A549 (cell line): ENCODE measurements at regions not wholly inside any gene's neighbourhood (a gene's known extent, or its start where the extent isn't known, plus 50 kb on each side); places are given as distances from the start of the nearest gene placed in this dataset.

Source experiments
- ATAC-seq, 2 experiments: fragments of 200-7000 bp in 1 of 2; fragments of >200 bp in 1 of 2; cut with Nextera tagmentation in 1 of 2; cut with Tn5 transposase in 1 of 2; 3 replicates each; pipeline versions ENCODE4 v1.8.0 to v1.9.1; 2018 to 2020; ENCODE audit warnings: mild to moderate bottlenecking in 1 of 2, moderate library complexity in 1 of 2
- CTCF ChIA-PET: fragments of 300-600 bp; sonication (Branson Sonifier 250); formaldehyde crosslinking; extraction: SDS; loops from one replicate; lab custom pipeline; 2021; ENCODE audit warnings: antibody characterized with exemption, inconsistent platforms; lab: Yijun Ruan, JAX
- POLR2A ChIA-PET: fragments of 350-600 bp; formaldehyde crosslinking; extraction: SDS; loops from one replicate; lab custom pipeline; 2021; ENCODE audit warnings: antibody characterized with exemption, inconsistent platforms; lab: Yijun Ruan, JAX
- DNase-seq, 2 experiments: peaks; one replicate each; pipeline versions ENCODE4 v3.0.0 to v3.0.0-alpha.2; 2011 to 2016; ENCODE audit warnings: low read depth in 1 of 2, low spot score in 1 of 2
- FAIRE-seq: peaks from 2 replicates; lab custom pipeline; 2011; peaks lifted over from hg19 to GRCh38; lab: Jason Lieb, UNC
- H3K27ac ChIP-seq, 2 experiments: fragments of >200 bp; sonication (Bioruptor Twin); formaldehyde crosslinking; 3 replicates each; pipeline ENCODE4 v1.5.1; 2016 to 2017
- H3K4me1 ChIP-seq: fragments of >200 bp; sonication (Bioruptor Twin); formaldehyde crosslinking; 3 replicates; pipeline ENCODE4 v1.6.1; 2016
- H3K4me2 ChIP-seq: fragments of >200 bp; sonication (Bioruptor Twin); formaldehyde crosslinking; 3 replicates; pipeline ENCODE4 v1.6.1; 2016
- H3K4me3 ChIP-seq: fragments of >200 bp; sonication (Bioruptor Twin); formaldehyde crosslinking; 3 replicates; pipeline ENCODE4 v1.5.1; 2016
- H3K9me3 ChIP-seq: fragments of >200 bp; sonication (Bioruptor Twin); formaldehyde crosslinking; 3 replicates; pipeline ENCODE4 v1.6.1; 2016
- BHLHE40 ChIP-seq: IDR thresholded peaks from 2 replicates; pipeline ENCODE4 v1.6.1; 2012; ENCODE audit warnings: low read depth, low read length, inconsistent platforms
- CBX2 ChIP-seq: fragments of 200-600 bp; sonication (generic); IDR thresholded peaks from 2 replicates; pipeline ENCODE4 v1.6.1; 2016; ENCODE audit warnings: low read depth, mild to moderate bottlenecking, borderline replicate concordance
- CBX8 ChIP-seq: fragments of 200-600 bp; sonication (generic); IDR thresholded peaks from 2 replicates; pipeline ENCODE4 v1.6.1; 2016
- CEBPB ChIP-seq, 2 experiments: fragments of >200 bp in 1 of 2; sonication (Bioruptor Twin) in 1 of 2; formaldehyde crosslinking in 1 of 2; IDR thresholded peaks; 2 replicates each; pipeline ENCODE4 v1.6.1; 2012 to 2016
- CHD4 ChIP-seq: fragments of 200-600 bp; sonication (generic); IDR thresholded peaks from 2 replicates; pipeline ENCODE4 v1.6.1; 2016; ENCODE audit warnings: antibody characterized with exemption, mild to moderate bottlenecking, borderline replicate concordance
- EHMT2 ChIP-seq: fragments of 200-600 bp; sonication (generic); IDR thresholded peaks from 2 replicates; pipeline ENCODE4 v1.6.1; 2016; ENCODE audit warnings: antibody characterized with exemption, low read depth, mild to moderate bottlenecking, moderate library complexity
- EP300 ChIP-seq, 2 experiments: fragments of >200 bp; sonication (Bioruptor Twin); formaldehyde crosslinking; IDR thresholded peaks; 2 replicates in 1 of 2; 3 replicates in 1 of 2; pipeline ENCODE4 v1.6.1; 2016 to 2017
- FOSL2 ChIP-seq, 2 experiments: fragments of 450-650 bp in 1 of 2; fragments of >200 bp in 1 of 2; sonication (Bioruptor Twin) in 1 of 2; formaldehyde crosslinking; IDR thresholded peaks; 2 replicates each; pipeline versions ENCODE4 v1.5.0 to v1.6.1; 2016 to 2020; ENCODE audit warnings: mild to moderate bottlenecking in 1 of 2, moderate library complexity in 1 of 2
- FOXS1 ChIP-seq: fragments of 250-450 bp; sonication (Bioruptor Pico); IDR thresholded peaks from 2 replicates; pipeline ENCODE4 v1.5.0; 2020; ENCODE audit warnings: mild to moderate bottlenecking, moderate library complexity
- GATA3 ChIP-seq: IDR thresholded peaks from 2 replicates; pipeline ENCODE4 v1.6.1; 2012; ENCODE audit warnings: borderline replicate concordance
- HEYL ChIP-seq: fragments of 250-450 bp; sonication (Bioruptor Pico); IDR thresholded peaks from 2 replicates; pipeline ENCODE4 v1.8.0; 2021; ENCODE audit warnings: mild to moderate bottlenecking, moderate library complexity
- HOXB13 ChIP-seq: fragments of 250-450 bp; sonication (Bioruptor Pico); IDR thresholded peaks from 2 replicates; pipeline ENCODE4 v1.5.0; 2020; ENCODE audit warnings: low read depth, mild to moderate bottlenecking, moderate library complexity
- JUN ChIP-seq, 2 experiments: fragments of >200 bp; sonication (Bioruptor Twin); formaldehyde crosslinking; IDR thresholded peaks; 2 replicates in 1 of 2; 3 replicates in 1 of 2; pipeline ENCODE4 v1.6.1; 2016 to 2017
- JUNB ChIP-seq: fragments of >200 bp; sonication (Bioruptor Twin); formaldehyde crosslinking; IDR thresholded peaks from 2 replicates; pipeline ENCODE4 v1.6.1; 2016
- KDM5A ChIP-seq: fragments of 200-600 bp; sonication (generic); IDR thresholded peaks from 2 replicates; pipeline ENCODE4 v1.6.1; 2016; ENCODE audit warnings: antibody characterized with exemption, mild to moderate bottlenecking
- MAZ ChIP-seq: fragments of 150-350 bp; IDR thresholded peaks from 2 replicates; pipeline ENCODE4 v1.6.1; 2014; ENCODE audit warnings: antibody characterized with exemption, low read depth, low read length, borderline replicate concordance
- NFE2L2 ChIP-seq: fragments of 150-350 bp; conservative IDR thresholded peaks from 2 replicates; pipeline ENCODE4 v1.6.1; 2014; ENCODE audit warnings: low read length
- POLR2AphosphoS2 ChIP-seq: conservative IDR thresholded peaks from 2 replicates; pipeline ENCODE4 v1.6.1; 2012; ENCODE audit warnings: low read length, improper control_type of control experiment, inconsistent platforms
- SMC3 ChIP-seq: fragments of >200 bp; sonication (Bioruptor Twin); formaldehyde crosslinking; IDR thresholded peaks from 3 replicates; pipeline ENCODE4 v1.6.1; 2018; ENCODE audit warnings: inconsistent platforms
- SREBF2 ChIP-seq: fragments of 450-650 bp; IDR thresholded peaks from 2 replicates; pipeline ENCODE4 v1.6.1; 2014; ENCODE audit warnings: mild to moderate bottlenecking, moderate library complexity
- TFCP2L1 ChIP-seq: fragments of 250-450 bp; sonication (Bioruptor Pico); IDR thresholded peaks from 2 replicates; pipeline ENCODE4 v1.5.0; 2021; ENCODE audit warnings: mild to moderate bottlenecking
- ZC3H11A ChIP-seq: fragments of 450-650 bp; IDR thresholded peaks from 2 replicates; pipeline ENCODE4 v1.6.1; 2014; ENCODE audit warnings: antibody characterized with exemption, mild to moderate bottlenecking
- ZNF302 ChIP-seq: fragments of 250-450 bp; sonication (Bioruptor Pico); IDR thresholded peaks from 2 replicates; pipeline ENCODE4 v1.9.0; 2021; ENCODE audit warnings: inconsistent platforms, mild to moderate bottlenecking, moderate library complexity
- ZSCAN20 ChIP-seq: fragments of 250-450 bp; sonication (Bioruptor Pico); IDR thresholded peaks from 2 replicates; pipeline ENCODE4 v1.8.0; 2022; ENCODE audit warnings: mild to moderate bottlenecking, moderate library complexity
- WGBS: methylation state at CpG from one replicate; pipeline ENCODE4 v1.1.6; 2017; ENCODE audit errors: missing lambda C conversion rate; 5-methylcytosine and 5-hydroxymethylcytosine counted together
- TF ChIP-seq, protein P1 (sequence below): fragments of >200 bp; sonication (Bioruptor Twin); formaldehyde crosslinking; IDR thresholded peaks from 2 replicates; pipeline ENCODE4 v1.6.1; 2016
- TF ChIP-seq, protein P2 (sequence below): fragments of 150-350 bp; IDR thresholded peaks from 2 replicates; pipeline ENCODE4 v1.6.1; 2014; ENCODE audit warnings: low read depth, mild to moderate bottlenecking, low read length
- TF ChIP-seq, protein P3 (sequence below): IDR thresholded peaks from 2 replicates; pipeline ENCODE4 v1.6.1; 2012; ENCODE audit warnings: low read depth, borderline replicate concordance
- TF ChIP-seq, protein P4 (sequence below): fragments of 250-450 bp; sonication (Bioruptor Pico); IDR thresholded peaks from 2 replicates; pipeline ENCODE4 v1.5.0; 2021; ENCODE audit warnings: mild to moderate bottlenecking, moderate library complexity, borderline replicate concordance
- TF ChIP-seq, protein P5 (sequence below): IDR thresholded peaks from 2 replicates; pipeline ENCODE4 v1.6.1; 2012
- TF ChIP-seq, protein P6 (sequence below): IDR thresholded peaks from 2 replicates; pipeline ENCODE4 v1.6.1; 2012

DNA sequence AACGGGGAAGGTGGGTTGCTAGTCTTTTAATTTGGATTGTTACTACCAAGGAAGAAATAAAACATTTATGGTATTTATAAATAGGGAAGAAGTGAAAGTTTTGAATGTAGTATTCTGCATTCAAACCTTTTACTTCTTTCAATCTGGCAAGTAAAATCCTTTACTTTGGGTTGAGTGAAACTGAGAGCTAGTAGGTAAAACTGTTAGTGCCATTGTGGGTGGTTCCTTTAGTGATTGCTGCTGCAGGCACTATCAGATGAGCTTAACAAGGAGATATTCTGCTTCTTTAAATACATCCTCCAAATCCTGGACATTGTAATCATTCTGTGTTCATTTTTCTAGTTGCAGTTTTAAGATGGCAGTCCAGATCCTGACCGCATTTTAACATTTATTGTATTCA, 650.9 kb upstream of the PCDH10 start:
- no peak for DNase-seq
- H3K9me3 ChIP-seq: no peaks in the 10 kb centered on the region
- ChIA-PET POLR2A (no interaction called here), CTCF (no interaction called here)
- TF ChIP-seq ZC3H11A (no peak), NFE2L2 (no peak), FOXS1 (CRISPR knock-in tag) (no peak), JUNB (no peak), CHD4 (no peak)
- FAIRE-seq: no peak
- H3K4me3 ChIP-seq: no peak overlapping the region
- ATAC-seq: no peak
- no peak overlapping the region for H3K27ac ChIP-seq
- H3K4me2 ChIP-seq: no peak overlapping the region
- WGBS: 32% methylated on average over 2 of the region's 2 CpGs
- no peaks in the 10 kb centered on the region for H3K4me1 ChIP-seq

DNA sequence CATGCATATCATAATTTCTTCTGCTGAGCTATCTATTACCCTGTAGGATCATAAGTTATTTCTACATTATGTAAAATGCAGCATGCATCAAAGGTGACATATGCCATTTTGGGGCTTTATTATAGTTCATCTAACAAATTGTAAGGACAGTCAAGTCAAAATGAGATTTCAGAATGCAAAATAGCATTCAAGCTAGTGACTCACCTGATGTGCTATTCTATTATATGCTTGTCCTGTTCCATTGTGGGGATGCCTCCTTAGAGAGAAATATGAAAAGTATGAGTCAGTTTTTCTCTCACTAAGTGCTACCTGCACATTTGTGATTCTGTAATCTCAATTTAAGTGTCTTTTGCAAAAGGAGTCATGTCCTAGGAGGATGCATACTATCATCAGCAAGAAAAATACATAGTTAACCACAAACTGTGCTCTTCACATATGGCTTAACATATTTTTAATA, 647.0 kb upstream of the PCDH10 start:
- TF ChIP-seq, protein P1, sequence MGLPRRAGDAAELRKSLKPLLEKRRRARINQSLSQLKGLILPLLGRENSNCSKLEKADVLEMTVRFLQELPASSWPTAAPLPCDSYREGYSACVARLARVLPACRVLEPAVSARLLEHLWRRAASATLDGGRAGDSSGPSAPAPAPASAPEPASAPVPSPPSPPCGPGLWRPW: no peak
- TF ChIP-seq CBX2 (no peak), HEYL (CRISPR knock-in tag) (no peak), SMC3 (no peak), EHMT2 (no peak), EP300 (IDR thresholded peaks at IDR 0.05) (no peak), FOXS1 (CRISPR knock-in tag) (no peak), CEBPB (IDR thresholded peaks at IDR 0.05) (no peak), GATA3 (no peak), MAZ (no peak), BHLHE40 (no peak)
- TF ChIP-seq, protein P2, sequence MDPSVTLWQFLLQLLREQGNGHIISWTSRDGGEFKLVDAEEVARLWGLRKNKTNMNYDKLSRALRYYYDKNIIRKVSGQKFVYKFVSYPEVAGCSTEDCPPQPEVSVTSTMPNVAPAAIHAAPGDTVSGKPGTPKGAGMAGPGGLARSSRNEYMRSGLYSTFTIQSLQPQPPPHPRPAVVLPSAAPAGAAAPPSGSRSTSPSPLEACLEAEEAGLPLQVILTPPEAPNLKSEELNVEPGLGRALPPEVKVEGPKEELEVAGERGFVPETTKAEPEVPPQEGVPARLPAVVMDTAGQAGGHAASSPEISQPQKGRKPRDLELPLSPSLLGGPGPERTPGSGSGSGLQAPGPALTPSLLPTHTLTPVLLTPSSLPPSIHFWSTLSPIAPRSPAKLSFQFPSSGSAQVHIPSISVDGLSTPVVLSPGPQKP: no peak
- TF ChIP-seq, protein P3, sequence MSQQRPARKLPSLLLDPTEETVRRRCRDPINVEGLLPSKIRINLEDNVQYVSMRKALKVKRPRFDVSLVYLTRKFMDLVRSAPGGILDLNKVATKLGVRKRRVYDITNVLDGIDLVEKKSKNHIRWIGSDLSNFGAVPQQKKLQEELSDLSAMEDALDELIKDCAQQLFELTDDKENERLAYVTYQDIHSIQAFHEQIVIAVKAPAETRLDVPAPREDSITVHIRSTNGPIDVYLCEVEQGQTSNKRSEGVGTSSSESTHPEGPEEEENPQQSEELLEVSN: no peak
- ChIA-PET POLR2A (no interaction called here), CTCF (no interaction called here)
- DNase-seq: no peak
- Histone ChIP-seq H3K9me3 (no peaks in the 10 kb centered on the region), H3K4me3 (no peak overlapping the region), H3K4me2 (no peak overlapping the region), H3K27ac (no peak overlapping the region), H3K4me1 (no peaks in the 10 kb centered on the region)
- no peak for FAIRE-seq
- ATAC-seq: no peak

DNA sequence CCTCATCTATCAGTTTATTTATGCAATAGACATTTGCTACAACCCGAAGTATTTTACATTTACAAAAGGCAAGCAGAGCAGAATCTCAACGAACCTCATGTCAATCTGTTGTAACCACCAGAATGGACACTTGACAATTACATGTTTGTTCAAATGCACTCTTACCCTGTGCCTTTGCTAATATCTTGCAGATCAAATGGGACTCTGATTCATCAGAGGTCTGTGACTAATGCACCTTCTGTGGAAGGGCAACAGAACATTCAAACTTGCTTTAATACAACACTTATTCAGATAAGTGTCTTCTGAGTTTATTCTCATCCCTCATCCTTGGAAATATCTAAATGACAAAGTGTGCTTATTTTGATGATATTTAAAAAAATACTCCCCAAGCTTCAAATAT, 644.7 kb upstream of the PCDH10 start:
- no peak overlapping the region for H3K4me3 ChIP-seq
- POLR2A ChIA-PET: no interaction called here
- FAIRE-seq (no peak), DNase-seq (no peak), ATAC-seq (no peak)
- TF ChIP-seq, protein P4, sequence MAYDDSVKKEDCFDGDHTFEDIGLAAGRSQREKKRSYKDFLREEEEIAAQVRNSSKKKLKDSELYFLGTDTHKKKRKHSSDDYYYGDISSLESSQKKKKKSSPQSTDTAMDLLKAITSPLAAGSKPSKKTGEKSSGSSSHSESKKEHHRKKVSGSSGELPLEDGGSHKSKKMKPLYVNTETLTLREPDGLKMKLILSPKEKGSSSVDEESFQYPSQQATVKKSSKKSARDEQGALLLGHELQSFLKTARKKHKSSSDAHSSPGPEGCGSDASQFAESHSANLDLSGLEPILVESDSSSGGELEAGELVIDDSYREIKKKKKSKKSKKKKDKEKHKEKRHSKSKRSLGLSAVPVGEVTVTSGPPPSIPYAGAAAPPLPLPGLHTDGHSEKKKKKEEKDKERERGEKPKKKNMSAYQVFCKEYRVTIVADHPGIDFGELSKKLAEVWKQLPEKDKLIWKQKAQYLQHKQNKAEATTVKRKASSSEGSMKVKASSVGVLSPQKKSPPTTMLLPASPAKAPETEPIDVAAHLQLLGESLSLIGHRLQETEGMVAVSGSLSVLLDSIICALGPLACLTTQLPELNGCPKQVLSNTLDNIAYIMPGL (CRISPR knock-in tag): no peak
- TF ChIP-seq, protein P5, sequence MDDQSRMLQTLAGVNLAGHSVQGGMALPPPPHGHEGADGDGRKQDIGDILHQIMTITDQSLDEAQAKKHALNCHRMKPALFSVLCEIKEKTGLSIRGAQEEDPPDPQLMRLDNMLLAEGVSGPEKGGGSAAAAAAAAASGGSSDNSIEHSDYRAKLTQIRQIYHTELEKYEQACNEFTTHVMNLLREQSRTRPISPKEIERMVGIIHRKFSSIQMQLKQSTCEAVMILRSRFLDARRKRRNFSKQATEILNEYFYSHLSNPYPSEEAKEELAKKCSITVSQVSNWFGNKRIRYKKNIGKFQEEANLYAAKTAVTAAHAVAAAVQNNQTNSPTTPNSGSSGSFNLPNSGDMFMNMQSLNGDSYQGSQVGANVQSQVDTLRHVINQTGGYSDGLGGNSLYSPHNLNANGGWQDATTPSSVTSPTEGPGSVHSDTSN: no peak
- TF ChIP-seq, protein P3: no peak
- TF ChIP-seq FOSL2 (IDR thresholded peaks at IDR 0.05) (no peak), FOSL2 (CRISPR knock-in tag; IDR thresholded peaks at IDR 0.05) (no peak), ZNF302 (CRISPR knock-in tag) (no peak), JUN (IDR thresholded peaks at IDR 0.05) (no peak), GATA3 (no peak), SMC3 (no peak), FOXS1 (CRISPR knock-in tag) (no peak), POLR2AphosphoS2 (no peak), TFCP2L1 (CRISPR knock-in tag) (no peak), HOXB13 (no peak), SREBF2 (no peak), ZSCAN20 (CRISPR knock-in tag) (no peak), CBX8 (no peak), KDM5A (no peak)
- TF ChIP-seq, protein P6, sequence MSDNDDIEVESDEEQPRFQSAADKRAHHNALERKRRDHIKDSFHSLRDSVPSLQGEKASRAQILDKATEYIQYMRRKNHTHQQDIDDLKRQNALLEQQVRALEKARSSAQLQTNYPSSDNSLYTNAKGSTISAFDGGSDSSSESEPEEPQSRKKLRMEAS: no peak
- H3K4me1 ChIP-seq: no peaks in the 10 kb centered on the region
- no peak overlapping the region for H3K4me2 ChIP-seq
- CTCF ChIA-PET: no interaction called here
- no peak overlapping the region for H3K27ac ChIP-seq
- H3K9me3 ChIP-seq: no peaks in the 10 kb centered on the region
- WGBS: 2% methylated on average over 2 of the region's 2 CpGs
